OCI-LY7 (cell line): ENCODE measurements at regions not wholly inside any gene's neighbourhood (a gene's known extent, or its start where the extent isn't known, plus 50 kb on each side); places are given as distances from the start of the nearest gene placed in this dataset.

Source experiments
- BruUV-seq: library from RNA; stranded (reverse); fragments of 400-500 nt; replicated peaks from 2 replicates; lab custom pipeline; 2021; lab: Mats Ljungman, UMichigan
- CTCF ChIA-PET: fragments of 300-600 bp; sonication (Branson Sonifier 250); formaldehyde crosslinking; loops from one replicate; lab custom pipeline; 2022; ENCODE audit warnings: antibody characterized with exemption; ENCODE audit not compliant: unreplicated experiment; lab: Charles Lee
- POLR2A ChIA-PET: fragments of 300-600 bp; sonication (Branson Sonifier 250); formaldehyde crosslinking; loops from one replicate; lab custom pipeline; 2022; ENCODE audit warnings: antibody characterized with exemption; lab: Charles Lee
- DNase-seq: peaks from one replicate; pipeline ENCODE4 v3.0.0-alpha.2; 2015; ENCODE audit warnings: low spot score
- H2AFZ ChIP-seq: fragments of 200-600 bp; sonication (generic), shearing (Covaris generic); 2 replicates; pipeline ENCODE4 v1.6.1; 2014; ENCODE audit warnings: mild to moderate bottlenecking, antibody characterized with exemption, low read length, moderate library complexity
- H3K27ac ChIP-seq: fragments of 200-600 bp; sonication (generic); 2 replicates; pipeline ENCODE4 v1.5.1; 2014; ENCODE audit warnings: mixed run types, low read depth, mild to moderate bottlenecking, moderate library complexity, low read length, inconsistent platforms; ENCODE audit not compliant: poor library complexity, severe bottlenecking
- H3K36me3 ChIP-seq: fragments of 200-600 bp; sonication (generic); 2 replicates; pipeline ENCODE4 v1.6.1; 2014; ENCODE audit warnings: mild to moderate bottlenecking, antibody characterized with exemption, low read length, moderate library complexity, mixed read lengths; ENCODE audit not compliant: insufficient read depth
- H3K4me1 ChIP-seq: fragments of 200-600 bp; sonication (generic); 2 replicates; pipeline ENCODE4 v1.5.1; 2014; ENCODE audit warnings: mild to moderate bottlenecking, low read length; ENCODE audit not compliant: insufficient read depth, poor library complexity, severe bottlenecking
- H3K4me2 ChIP-seq: fragments of 200-600 bp; sonication (generic); 2 replicates; pipeline ENCODE4 v1.6.1; 2014; ENCODE audit warnings: mild to moderate bottlenecking, low read length
- H3K4me3 ChIP-seq: fragments of 200-600 bp; sonication (generic); 2 replicates; pipeline ENCODE4 v1.5.1; 2014; ENCODE audit warnings: mild to moderate bottlenecking, low read depth, low read length; ENCODE audit not compliant: poor library complexity, severe bottlenecking
- H3K79me2 ChIP-seq: fragments of 200-600 bp; sonication (generic); 2 replicates; pipeline ENCODE4 v1.6.1; 2016; ENCODE audit warnings: low read depth, mild to moderate bottlenecking, low read length, moderate library complexity, mixed read lengths; ENCODE audit not compliant: insufficient read depth
- H3K9me2 ChIP-seq: fragments of 200-600 bp; sonication (generic); 2 replicates; pipeline ENCODE4 v1.6.1; 2016; ENCODE audit warnings: mild to moderate bottlenecking, low read length, mixed read lengths; ENCODE audit not compliant: insufficient read depth
- H3K9me3 ChIP-seq: fragments of 200-600 bp; sonication (generic); 2 replicates; pipeline ENCODE4 v1.6.1; 2014; ENCODE audit warnings: mild to moderate bottlenecking, mixed run types, low read length, mixed read lengths
- H4K20me1 ChIP-seq: fragments of 200-600 bp; sonication (generic); 2 replicates; pipeline ENCODE4 v1.6.1; 2014; ENCODE audit warnings: mild to moderate bottlenecking, antibody characterized with exemption, low read length, moderate library complexity, mixed read lengths; ENCODE audit not compliant: insufficient read depth
- CTCF ChIP-seq: fragments of 200-600 bp; sonication (generic); conservative IDR thresholded peaks from 2 replicates; pipeline ENCODE4 v1.5.1; 2014; ENCODE audit warnings: mild to moderate bottlenecking, antibody characterized with exemption, low read length, moderate library complexity, mixed read lengths
- EZH2phosphoT487 ChIP-seq: fragments of 200-600 bp; sonication (generic); IDR thresholded peaks from 2 replicates; pipeline ENCODE4 v1.6.1; 2018; ENCODE audit warnings: low read depth, borderline replicate concordance, mild to moderate bottlenecking, mixed run types, antibody characterized with exemption, low read length, moderate library complexity, mixed read lengths
- intact Hi-C: fragments of 100-400 bp; cut with micrococcal nuclease; formaldehyde crosslinking; loops from one replicate; pipeline ENCODE4 v1.10.0; 2022; ENCODE audit not compliant: unreplicated experiment

- TF ChIP-seq EZH2phosphoT487 (no peak), CTCF (no peak)
- CTCF ChIA-PET = no interaction called here
- H3K9me3 ChIP-seq = no peaks in the 10 kb centered on the region
- H3K27ac ChIP-seq = no peak overlapping the region
- no peak for DNase-seq
- no peaks in the 10 kb centered on the region for H4K20me1 ChIP-seq
- H2AFZ ChIP-seq = no peak overlapping the region
- POLR2A ChIA-PET = interaction anchor here (0.5 kb wide), 1 partner anchor 196 kb away, joined by 5 read pairs; no protein-coding TSS in a partner anchor
- H3K79me2 ChIP-seq = no peaks in the 10 kb centered on the region
- no peak overlapping the region for H3K4me3 ChIP-seq
- intact Hi-C loops = no loop called here
- no peaks in the 10 kb centered on the region; the same call in 1 of the 2 replicates for H3K9me2 ChIP-seq
- BruUV-seq = no TSS peak
- no peak overlapping the region for H3K4me2 ChIP-seq
- H3K36me3 ChIP-seq = no peaks in the 10 kb centered on the region
- H3K4me1 ChIP-seq = no peaks in the 10 kb centered on the region
These were observed 348.6 kb downstream of the PTEN start for GRCh38 chr10:88212069-88212468.

DNA sequence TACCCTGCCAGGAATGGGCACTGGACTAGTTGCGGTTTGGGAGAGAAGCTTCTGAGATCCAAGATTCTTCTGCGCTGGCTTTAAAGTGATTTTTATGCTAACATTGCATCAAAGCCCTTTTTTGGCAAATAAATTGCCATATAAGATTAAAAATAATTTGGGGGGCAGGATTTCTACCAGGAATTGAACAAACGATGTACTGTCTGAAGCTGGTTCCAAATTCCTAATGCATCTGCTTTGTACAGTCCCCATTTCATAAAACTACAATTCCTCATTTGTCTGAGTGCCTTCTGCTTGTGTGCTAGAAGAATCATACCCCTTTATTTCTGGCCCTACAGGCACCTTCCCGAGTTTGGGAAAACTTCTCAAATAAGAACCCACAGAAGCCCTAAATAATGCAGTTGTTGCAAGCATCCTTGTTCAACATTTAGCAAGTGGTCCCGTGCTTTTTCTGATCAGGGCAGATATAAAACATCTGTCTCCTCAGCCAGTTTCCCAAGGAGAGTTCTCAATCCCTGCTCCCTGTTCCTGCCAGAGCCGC lies 349.7 kb downstream of the PTEN start:
- no peak for TF ChIP-seq CTCF
- no peak for TF ChIP-seq EZH2phosphoT487
- Histone ChIP-seq H3K36me3 (no peaks in the 10 kb centered on the region), H4K20me1 (no peaks in the 10 kb centered on the region), H3K9me3 (no peaks in the 10 kb centered on the region), H2AFZ (no peak overlapping the region), H3K27ac (no peak overlapping the region), H3K9me2 (no peaks in the 10 kb centered on the region; the same call in 1 of the 2 replicates), H3K4me3 (no peak overlapping the region), H3K4me2 (no peak overlapping the region), H3K79me2 (no peaks in the 10 kb centered on the region), H3K4me1 (no peaks in the 10 kb centered on the region)
- no TSS peak for BruUV-seq
- DNase-seq = no peak
- intact Hi-C loops = no loop called here
- POLR2A ChIA-PET = interaction anchor here (0.9 kb wide), 1 partner anchor 373 kb away, joined by 3 read pairs; no protein-coding TSS in a partner anchor
- CTCF ChIA-PET = no interaction called here

DNA sequence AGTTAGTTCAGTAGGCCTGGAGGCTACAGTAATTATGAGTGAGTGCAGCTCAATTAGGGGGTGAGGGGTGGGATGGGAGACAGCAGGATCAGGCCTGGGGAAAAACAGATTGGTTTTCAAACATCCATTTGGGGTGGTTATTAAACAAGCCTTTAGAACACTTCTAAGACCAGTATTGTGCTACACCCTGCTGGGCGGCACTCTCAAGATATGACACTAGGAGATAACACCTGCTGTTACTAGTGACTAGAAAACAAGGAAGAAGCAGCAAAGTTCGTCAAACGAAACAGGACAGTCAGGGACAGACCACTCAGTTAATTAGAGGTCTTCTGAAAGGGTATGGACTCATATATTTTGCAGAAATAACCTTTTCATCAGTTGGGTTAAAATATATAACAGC lies 353.6 kb downstream of the PTEN start:
- TF ChIP-seq EZH2phosphoT487 (no peak), CTCF (no peak; the same call in 1 of the 2 replicates)
- H3K9me3 ChIP-seq = no peaks in the 10 kb centered on the region
- BruUV-seq = no TSS peak
- DNase-seq = peak; percentile 62
- intact Hi-C loops = loop anchor here (5.0 kb wide), 1 partner anchor 355 kb away; the partner anchor contains the start of genes KLLN and PTEN
- H3K9me2 ChIP-seq = no peaks in the 10 kb centered on the region; the same call in 1 of the 2 replicates
- ChIA-PET POLR2A (interaction anchor here (0.6 to 1.0 kb wide), 4 partner anchors 9 to 557 kb away, joined by 3 to 4 read pairs (median 3); no protein-coding TSS in a partner anchor), CTCF (interaction anchor here (0.6 kb wide), 1 partner anchor 75 kb away, joined by 3 read pairs; no protein-coding TSS in a partner anchor)
- no peaks in the 10 kb centered on the region for H3K36me3 ChIP-seq
- no peak overlapping the region for H3K4me3 ChIP-seq
- no peaks in the 10 kb centered on the region for H3K79me2 ChIP-seq
- H2AFZ ChIP-seq = peak overlapping the region; percentile 52; the same call in 1 of the 2 replicates
- no peaks in the 10 kb centered on the region for H4K20me1 ChIP-seq
- H3K4me2 ChIP-seq = no peak overlapping the region; the same call in 1 of the 2 replicates
- no peak overlapping the region for H3K27ac ChIP-seq
- no peaks in the 10 kb centered on the region for H3K4me1 ChIP-seq
